ENCODE measurements at regions not wholly inside any gene's neighbourhood (a gene's known extent, or its start where the extent isn't known, plus 50 kb on each side); places are given as distances from the start of the nearest gene placed in this dataset.

DNA sequence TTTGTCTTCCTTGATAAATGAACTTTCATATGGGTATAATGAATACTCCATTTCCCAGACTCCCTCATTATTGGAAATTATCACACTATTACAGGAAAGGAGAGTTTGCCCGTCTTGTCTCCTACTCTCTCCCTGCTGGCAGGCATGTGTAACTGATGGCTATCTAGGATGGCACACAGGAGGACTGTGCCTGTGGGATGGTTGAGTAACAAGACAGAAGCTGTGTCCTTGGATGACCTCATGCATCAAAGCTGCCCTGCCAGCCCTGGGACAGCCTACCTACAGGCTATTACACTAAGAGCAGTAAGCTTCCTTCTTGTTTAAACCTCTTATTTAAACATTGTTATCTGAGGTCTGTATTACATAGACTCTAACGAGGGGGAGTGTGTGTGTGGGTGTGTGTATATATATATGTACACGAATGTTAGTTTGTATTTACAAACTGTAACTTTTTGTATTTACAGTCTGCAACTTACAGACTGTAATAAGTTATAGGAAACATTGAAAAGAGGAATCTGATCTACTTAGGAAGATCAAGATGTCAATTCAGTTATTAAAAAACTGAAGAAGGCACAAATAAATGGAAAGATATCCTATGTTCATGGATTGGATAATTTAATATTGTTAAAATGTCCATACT, 247.6 kb upstream of the ACO1 start (continued):
- TF ChIP-seq ZNF558 (CRISPR knock-in tag; IDR thresholded peaks at IDR 0.05; ENCODE audit: borderline replicate concordance): no peak
- TF ChIP-seq ZNF616 (CRISPR knock-in tag; IDR thresholded peaks at IDR 0.05; ENCODE audit: low read depth): no peak
- TF ChIP-seq, protein P1, sequence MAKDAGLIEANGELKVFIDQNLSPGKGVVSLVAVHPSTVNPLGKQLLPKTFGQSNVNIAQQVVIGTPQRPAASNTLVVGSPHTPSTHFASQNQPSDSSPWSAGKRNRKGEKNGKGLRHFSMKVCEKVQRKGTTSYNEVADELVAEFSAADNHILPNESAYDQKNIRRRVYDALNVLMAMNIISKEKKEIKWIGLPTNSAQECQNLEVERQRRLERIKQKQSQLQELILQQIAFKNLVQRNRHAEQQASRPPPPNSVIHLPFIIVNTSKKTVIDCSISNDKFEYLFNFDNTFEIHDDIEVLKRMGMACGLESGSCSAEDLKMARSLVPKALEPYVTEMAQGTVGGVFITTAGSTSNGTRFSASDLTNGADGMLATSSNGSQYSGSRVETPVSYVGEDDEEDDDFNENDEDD (CRISPR knock-in tag; IDR thresholded peaks at IDR 0.05; ENCODE audit: borderline replicate concordance): no peak
- TF ChIP-seq ZNF383 (CRISPR knock-in tag; IDR thresholded peaks at IDR 0.05; ENCODE audit: borderline replicate concordance): no peak
- no peak for TF ChIP-seq ZBTB3 (CRISPR knock-in tag; IDR thresholded peaks at IDR 0.05; ENCODE audit: borderline replicate concordance, low read depth)
- no peak for TF ChIP-seq AHR (CRISPR knock-in tag; IDR thresholded peaks at IDR 0.05)
- TF ChIP-seq TBP (CRISPR knock-in tag; IDR thresholded peaks at IDR 0.05): no peak
- TF ChIP-seq, protein P2, sequence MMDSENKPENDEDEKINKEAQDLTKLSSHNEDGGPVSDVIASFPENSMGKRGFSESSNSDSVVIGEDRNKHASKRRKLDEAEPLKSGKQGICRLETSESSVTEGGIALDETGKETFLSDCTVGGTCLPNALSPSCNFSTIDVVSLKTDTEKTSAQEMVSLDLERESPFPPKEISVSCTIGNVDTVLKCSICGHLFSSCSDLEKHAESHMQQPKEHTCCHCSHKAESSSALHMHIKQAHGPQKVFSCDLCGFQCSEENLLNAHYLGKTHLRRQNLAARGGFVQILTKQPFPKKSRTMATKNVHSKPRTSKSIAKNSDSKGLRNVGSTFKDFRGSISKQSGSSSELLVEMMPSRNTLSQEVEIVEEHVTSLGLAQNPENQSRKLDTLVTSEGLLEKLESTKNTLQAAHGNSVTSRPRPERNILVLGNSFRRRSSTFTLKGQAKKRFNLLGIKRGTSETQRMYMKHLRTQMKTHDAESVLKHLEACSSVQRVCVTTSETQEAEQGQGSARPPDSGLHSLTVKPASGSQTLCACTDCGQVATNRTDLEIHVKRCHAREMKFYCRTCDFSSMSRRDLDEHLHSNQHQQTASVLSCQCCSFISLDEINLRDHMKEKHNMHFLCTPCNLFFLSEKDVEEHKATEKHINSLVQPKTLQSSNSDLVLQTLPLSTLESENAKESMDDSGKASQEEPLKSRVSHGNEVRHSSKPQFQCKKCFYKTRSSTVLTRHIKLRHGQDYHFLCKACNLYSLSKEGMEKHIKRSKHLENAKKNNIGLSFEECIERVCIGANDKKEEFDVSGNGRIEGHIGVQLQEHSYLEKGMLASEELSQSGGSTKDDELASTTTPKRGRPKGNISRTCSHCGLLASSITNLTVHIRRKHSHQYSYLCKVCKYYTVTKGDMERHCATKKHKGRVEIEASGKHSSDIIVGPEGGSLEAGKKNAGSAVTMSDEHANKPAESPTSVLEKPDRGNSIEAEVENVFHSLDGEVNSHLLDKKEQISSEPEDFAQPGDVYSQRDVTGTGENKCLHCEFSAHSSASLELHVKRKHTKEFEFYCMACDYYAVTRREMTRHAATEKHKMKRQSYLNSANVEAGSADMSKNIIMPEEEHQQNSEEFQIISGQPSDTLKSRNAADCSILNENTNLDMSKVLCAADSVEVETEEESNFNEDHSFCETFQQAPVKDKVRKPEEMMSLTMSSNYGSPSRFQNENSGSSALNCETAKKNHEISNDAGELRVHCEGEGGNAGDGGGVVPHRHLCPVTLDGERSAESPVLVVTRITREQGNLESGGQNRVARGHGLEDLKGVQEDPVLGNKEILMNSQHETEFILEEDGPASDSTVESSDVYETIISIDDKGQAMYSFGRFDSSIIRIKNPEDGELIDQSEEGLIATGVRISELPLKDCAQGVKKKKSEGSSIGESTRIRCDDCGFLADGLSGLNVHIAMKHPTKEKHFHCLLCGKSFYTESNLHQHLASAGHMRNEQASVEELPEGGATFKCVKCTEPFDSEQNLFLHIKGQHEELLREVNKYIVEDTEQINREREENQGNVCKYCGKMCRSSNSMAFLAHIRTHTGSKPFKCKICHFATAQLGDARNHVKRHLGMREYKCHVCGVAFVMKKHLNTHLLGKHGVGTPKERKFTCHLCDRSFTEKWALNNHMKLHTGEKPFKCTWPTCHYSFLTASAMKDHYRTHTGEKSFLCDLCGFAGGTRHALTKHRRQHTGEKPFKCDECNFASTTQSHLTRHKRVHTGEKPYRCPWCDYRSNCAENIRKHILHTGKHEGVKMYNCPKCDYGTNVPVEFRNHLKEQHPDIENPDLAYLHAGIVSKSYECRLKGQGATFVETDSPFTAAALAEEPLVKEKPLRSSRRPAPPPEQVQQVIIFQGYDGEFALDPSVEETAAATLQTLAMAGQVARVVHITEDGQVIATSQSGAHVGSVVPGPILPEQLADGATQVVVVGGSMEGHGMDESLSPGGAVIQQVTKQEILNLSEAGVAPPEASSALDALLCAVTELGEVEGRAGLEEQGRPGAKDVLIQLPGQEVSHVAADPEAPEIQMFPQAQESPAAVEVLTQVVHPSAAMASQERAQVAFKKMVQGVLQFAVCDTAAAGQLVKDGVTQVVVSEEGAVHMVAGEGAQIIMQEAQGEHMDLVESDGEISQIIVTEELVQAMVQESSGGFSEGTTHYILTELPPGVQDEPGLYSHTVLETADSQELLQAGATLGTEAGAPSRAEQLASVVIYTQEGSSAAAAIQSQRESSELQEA (CRISPR knock-in tag; IDR thresholded peaks at IDR 0.05; ENCODE audit: not compliant biosample characterization): no peak
- no peak for TF ChIP-seq SP2 (CRISPR knock-in tag; IDR thresholded peaks at IDR 0.05)
- no peak for TF ChIP-seq ZNF563 (CRISPR knock-in tag; IDR thresholded peaks at IDR 0.05)
- TF ChIP-seq CREM (IDR thresholded peaks at IDR 0.05): peak; percentile 85
- TF ChIP-seq CREM (CRISPR knock-in tag; IDR thresholded peaks at IDR 0.05): no peak
- TF ChIP-seq MED1 (CRISPR knock-in tag; IDR thresholded peaks at IDR 0.05): peak; percentile 96
- TF ChIP-seq TBX3 (IDR thresholded peaks at IDR 0.05; ENCODE audit: borderline replicate concordance): no peak; the same call in 1 of the 2 replicates
- no peak; the same call in 1 of the 2 replicates for TF ChIP-seq ZNF552 (CRISPR knock-in tag; IDR thresholded peaks at IDR 0.05; ENCODE audit: borderline replicate concordance)
- TF ChIP-seq GLI4 (CRISPR knock-in tag; IDR thresholded peaks at IDR 0.05; ENCODE audit: borderline replicate concordance): no peak
- TF ChIP-seq, protein P3, sequence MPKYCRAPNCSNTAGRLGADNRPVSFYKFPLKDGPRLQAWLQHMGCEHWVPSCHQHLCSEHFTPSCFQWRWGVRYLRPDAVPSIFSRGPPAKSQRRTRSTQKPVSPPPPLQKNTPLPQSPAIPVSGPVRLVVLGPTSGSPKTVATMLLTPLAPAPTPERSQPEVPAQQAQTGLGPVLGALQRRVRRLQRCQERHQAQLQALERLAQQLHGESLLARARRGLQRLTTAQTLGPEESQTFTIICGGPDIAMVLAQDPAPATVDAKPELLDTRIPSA (CRISPR knock-in tag; IDR thresholded peaks at IDR 0.05; ENCODE audit: borderline replicate concordance): no peak
- TF ChIP-seq ZNF850 (CRISPR knock-in tag; conservative IDR thresholded peaks at IDR 0.05): no peak
- TF ChIP-seq, protein P4, sequence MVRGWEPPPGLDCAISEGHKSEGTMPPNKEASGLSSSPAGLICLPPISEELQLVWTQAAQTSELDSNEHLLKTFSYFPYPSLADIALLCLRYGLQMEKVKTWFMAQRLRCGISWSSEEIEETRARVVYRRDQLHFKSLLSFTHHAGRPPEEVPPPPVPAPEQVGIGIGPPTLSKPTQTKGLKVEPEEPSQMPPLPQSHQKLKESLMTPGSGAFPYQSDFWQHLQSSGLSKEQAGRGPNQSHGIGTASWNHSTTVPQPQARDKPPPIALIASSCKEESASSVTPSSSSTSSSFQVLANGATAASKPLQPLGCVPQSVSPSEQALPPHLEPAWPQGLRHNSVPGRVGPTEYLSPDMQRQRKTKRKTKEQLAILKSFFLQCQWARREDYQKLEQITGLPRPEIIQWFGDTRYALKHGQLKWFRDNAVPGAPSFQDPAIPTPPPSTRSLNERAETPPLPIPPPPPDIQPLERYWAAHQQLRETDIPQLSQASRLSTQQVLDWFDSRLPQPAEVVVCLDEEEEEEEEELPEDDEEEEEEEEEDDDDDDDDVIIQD (CRISPR knock-in tag; IDR thresholded peaks at IDR 0.05; ENCODE audit: low read depth): peak; percentile 97
